SH-SY5Y (cell line): ENCODE measurements at regions not wholly inside any gene's neighbourhood (a gene's known extent, or its start where the extent isn't known, plus 50 kb on each side); places are given as distances from the start of the nearest gene placed in this dataset.

Experiments used
- GATA2 ChIP-seq: IDR thresholded peaks from 2 replicates; pipeline ENCODE4 v1.6.1; 2011; ENCODE audit warnings: mild to moderate bottlenecking, low read depth, low read length
- GATA3 ChIP-seq: IDR thresholded peaks from 2 replicates; pipeline ENCODE4 v1.6.1; 2011; ENCODE audit warnings: low read depth, mild to moderate bottlenecking, low read length, moderate library complexity

DNA sequence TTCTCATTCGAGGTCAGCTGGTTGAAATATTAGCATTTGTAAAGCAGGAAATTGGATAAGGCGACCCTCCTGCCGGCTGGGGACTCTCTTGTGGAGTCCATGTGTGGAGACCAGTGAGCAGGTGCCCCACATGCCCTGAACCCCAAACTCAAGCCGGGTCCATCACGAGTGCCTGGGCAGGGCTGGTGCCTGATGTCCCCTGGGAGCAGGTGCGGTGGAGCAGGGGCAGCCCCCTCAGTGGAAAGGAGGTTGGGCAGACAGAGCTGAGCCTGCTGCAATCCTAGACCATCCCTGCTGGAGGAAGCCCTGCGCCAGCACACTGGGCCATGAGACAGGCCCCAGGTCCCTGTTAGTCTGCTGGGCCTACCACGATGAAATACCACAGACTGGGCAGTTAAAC is 395.6 kb downstream of the NPHP4 start:
- TF ChIP-seq GATA3 (no peak), GATA2 (no peak)
